PC-3 (cell line): ENCODE measurements at regions not wholly inside any gene's neighbourhood (a gene's known extent, or its start where the extent isn't known, plus 50 kb on each side); places are given as distances from the start of the nearest gene placed in this dataset.

Source experiments
- CTCF ChIP-seq: fragments of 300-600 bp; sonication (generic); conservative IDR thresholded peaks from 2 replicates; pipeline ENCODE4 v1.5.1; 2017; ENCODE audit warnings: antibody characterized with exemption, low read depth, mild to moderate bottlenecking, low read length
- EZH2 ChIP-seq: fragments of 300-600 bp; sonication (generic); IDR thresholded peaks from one replicate; pipeline ENCODE4 v1.6.1; 2017; ENCODE audit warnings: antibody characterized with exemption, mild to moderate bottlenecking, low read length; ENCODE audit not compliant: unreplicated experiment

GRCh38 chr12:98325003-98325402, 190.4 kb upstream of the TMPO start:
- no peak for TF ChIP-seq EZH2
- TF ChIP-seq CTCF = no peak
